ENCODE measurements at regions not wholly inside any gene's neighbourhood (a gene's known extent, or its start where the extent isn't known, plus 50 kb on each side); places are given as distances from the start of the nearest gene placed in this dataset.

DNA sequence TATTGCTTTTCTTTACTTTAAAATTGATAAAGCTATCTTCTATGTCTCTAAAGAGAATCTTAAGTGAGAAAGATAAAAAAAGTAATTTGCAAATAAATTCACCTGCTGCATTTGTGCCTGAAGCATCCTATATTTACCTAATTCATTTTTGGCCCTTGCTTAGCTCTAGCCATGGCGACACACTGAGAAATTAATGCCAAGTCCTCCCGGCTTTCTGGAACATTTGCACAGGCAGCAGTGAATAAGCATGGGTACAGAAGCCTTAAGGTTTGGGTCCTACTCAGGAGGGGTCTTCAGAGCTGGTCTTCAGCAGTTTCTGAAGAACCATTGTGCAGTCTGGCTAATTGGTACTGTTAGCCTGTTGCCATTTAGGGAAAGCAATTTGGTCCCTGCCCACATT lies 73.9 kb upstream of the ZEB2 start:
- Mint-ChIP-seq H3K36me3 (ENCODE audit: low read depth) (no peaks in the 10 kb centered on the region), H3K27ac (no peak overlapping the region), H3K27me3 (peaks cover 7% of the 10 kb centered on the region), H3K9me3 (no peaks in the 10 kb centered on the region), H3K4me1 (peaks cover 3% of the 10 kb centered on the region), H3K4me3 (no peak overlapping the region)
- DNase-seq = no peak
- intact Hi-C loops (cut with micrococcal nuclease) = no loop called here

DNA sequence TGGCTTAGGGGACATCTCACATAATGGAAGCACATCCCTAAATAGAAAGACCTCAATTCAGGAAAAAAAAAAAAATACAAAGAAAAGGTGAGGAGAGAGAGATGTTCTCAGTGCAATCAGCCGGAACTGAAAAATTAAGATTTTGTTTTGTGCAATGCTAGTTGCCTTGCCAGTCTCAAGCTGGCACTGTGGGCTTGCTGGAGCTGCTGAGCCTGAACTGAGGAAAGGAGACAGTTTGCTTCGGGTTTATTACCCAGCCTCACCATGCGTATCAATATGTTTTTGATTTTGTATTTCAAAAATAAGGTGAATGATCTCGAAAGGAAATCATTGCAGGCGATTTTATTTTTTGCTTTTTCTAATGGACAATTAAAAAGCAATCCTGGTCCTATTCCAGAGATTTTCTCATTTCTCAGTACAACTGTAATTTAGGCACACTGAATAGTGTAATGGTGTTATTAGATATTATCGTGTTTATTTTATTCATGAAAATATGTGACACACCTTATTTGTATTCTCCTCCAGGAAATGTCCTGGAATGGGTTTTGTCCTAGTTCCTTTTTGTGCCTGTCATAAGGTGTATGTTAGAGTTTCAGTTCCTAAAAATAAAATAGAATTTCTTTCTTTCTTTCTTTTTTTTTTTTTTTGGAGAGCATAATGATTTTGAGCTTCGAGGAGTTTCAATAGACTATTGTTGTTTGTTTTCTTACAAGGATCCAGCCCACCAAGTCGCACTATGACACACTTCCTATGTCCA lies 72.8 kb upstream of the ZEB2 start:
- DNase-seq = no peak
- no peaks in the 10 kb centered on the region for H3K36me3 Mint-ChIP-seq (ENCODE audit: low read depth)
- peaks cover 3% of the 10 kb centered on the region for H3K4me1 Mint-ChIP-seq
- intact Hi-C loops (cut with micrococcal nuclease) = no loop called here
- no peak overlapping the region for H3K4me3 Mint-ChIP-seq
- no peak overlapping the region for H3K27ac Mint-ChIP-seq
- no peaks in the 10 kb centered on the region for H3K9me3 Mint-ChIP-seq
- peaks cover 9% of the 10 kb centered on the region for H3K27me3 Mint-ChIP-seq

DNA sequence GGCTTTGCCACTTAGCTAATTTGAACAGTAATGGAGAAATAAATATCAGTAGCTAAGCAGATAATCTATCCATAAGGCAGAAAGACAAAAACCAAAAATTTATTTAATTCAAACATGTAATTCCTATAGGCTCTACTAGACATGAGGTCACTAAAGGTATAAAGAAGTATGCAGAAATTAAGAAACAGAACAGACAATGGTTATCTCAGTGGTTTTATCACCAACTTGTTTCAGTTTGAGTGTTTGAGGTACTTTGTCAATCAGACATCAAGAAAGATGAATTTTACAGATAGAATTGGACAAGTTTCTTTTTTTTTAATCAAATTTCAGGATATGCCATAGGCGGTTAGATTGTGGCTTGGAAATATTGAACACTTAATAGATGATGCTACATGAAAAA lies 67.4 kb upstream of the ZEB2 start:
- no peak overlapping the region for H3K4me3 Mint-ChIP-seq
- intact Hi-C loops (cut with micrococcal nuclease) = no loop called here
- H3K27me3 Mint-ChIP-seq = peaks cover 14% of the 10 kb centered on the region
- H3K36me3 Mint-ChIP-seq (ENCODE audit: low read depth) = no peaks in the 10 kb centered on the region
- H3K9me3 Mint-ChIP-seq = no peaks in the 10 kb centered on the region
- no peak overlapping the region for H3K27ac Mint-ChIP-seq
- H3K4me1 Mint-ChIP-seq = peaks cover 3% of the 10 kb centered on the region
- DNase-seq = no peak

DNA sequence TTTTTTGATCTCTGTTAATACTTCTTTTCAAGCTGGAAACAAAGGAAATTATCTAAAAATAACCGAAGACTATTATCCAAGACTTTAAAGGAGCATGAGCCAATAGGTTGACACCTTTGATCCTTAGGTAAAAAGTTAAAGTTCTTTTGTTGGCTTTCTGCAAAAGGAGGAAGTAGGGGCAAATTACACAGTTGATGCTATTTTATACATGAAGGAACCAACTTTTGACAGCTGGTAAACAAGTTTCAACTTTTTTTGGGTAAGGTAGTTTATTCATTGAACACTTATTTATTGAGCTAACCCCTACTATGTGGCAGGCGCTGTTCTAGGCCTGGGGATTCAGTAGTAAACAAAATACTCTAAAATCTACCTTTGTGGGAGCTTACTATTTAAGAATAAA lies 66.6 kb upstream of the ZEB2 start:
- Mint-ChIP-seq H3K27me3 (peaks cover 15% of the 10 kb centered on the region), H3K9me3 (no peaks in the 10 kb centered on the region), H3K4me1 (peaks cover 3% of the 10 kb centered on the region), H3K27ac (no peak overlapping the region), H3K4me3 (no peak overlapping the region), H3K36me3 (ENCODE audit: low read depth) (no peaks in the 10 kb centered on the region)
- intact Hi-C loops (cut with micrococcal nuclease) = no loop called here
- DNase-seq = no peak

DNA sequence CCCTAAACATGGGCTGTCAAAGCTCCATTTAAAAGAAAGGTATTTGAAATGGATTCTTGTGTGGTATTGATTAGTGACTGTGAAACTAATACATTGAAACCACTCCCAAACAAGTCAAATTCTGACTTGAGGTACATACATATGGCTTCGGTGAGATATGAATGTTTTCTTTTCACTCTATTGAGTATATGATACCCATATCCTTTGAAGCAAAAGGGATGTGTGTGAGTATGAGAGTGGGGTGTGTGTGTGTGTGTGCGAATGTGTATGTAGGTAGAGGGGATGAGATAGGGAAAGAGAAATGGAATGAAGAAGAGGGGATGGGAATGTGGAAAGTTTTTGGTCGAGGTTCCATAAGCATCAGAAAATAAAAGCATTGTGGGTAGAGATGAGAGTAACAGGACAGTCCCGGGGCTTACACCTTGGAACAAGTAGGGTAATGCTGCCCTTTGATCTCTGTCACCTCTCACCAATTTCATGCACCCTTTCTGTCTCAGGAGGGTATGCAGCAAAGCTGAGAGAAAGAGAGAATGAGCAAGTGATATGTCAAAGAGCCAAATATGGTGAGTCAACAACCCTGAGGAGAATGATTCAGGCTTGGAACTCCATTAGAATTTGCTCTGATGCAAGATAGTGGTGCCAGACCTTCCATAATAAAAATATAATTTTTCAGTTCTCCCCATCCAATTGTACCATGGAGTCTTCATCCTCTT lies 64.0 kb upstream of the ZEB2 start:
- Mint-ChIP-seq H3K36me3 (ENCODE audit: low read depth) (no peaks in the 10 kb centered on the region), H3K27ac (no peak overlapping the region), H3K4me3 (no peak overlapping the region), H3K27me3 (peaks cover 16% of the 10 kb centered on the region), H3K9me3 (no peaks in the 10 kb centered on the region), H3K4me1 (peaks cover 3% of the 10 kb centered on the region)
- intact Hi-C loops (cut with micrococcal nuclease) = no loop called here
- no peak for DNase-seq

DNA sequence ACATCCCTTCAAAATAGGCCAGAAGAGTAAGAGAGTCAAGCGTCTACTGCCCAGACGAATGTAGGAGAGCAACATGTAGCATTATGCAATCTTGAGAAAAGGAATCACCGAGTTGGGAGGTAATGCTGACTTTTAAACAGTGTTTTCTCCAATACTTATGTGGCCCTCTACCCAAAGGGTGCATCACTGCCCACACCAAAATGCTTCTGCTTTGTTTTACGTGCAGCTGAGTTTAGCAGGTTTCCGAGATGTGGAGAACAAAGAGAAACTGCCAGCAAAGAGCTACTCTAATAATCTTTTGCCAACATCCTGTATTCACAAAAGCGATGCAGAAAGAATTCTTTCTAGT lies 63.4 kb upstream of the ZEB2 start:
- no peak for DNase-seq
- H3K4me3 Mint-ChIP-seq = no peak overlapping the region
- intact Hi-C loops (cut with micrococcal nuclease) = no loop called here
- H3K27ac Mint-ChIP-seq = no peak overlapping the region
- no peaks in the 10 kb centered on the region for H3K36me3 Mint-ChIP-seq (ENCODE audit: low read depth)
- H3K9me3 Mint-ChIP-seq = no peaks in the 10 kb centered on the region
- H3K27me3 Mint-ChIP-seq = peaks cover 16% of the 10 kb centered on the region
- H3K4me1 Mint-ChIP-seq = peaks cover 3% of the 10 kb centered on the region

DNA sequence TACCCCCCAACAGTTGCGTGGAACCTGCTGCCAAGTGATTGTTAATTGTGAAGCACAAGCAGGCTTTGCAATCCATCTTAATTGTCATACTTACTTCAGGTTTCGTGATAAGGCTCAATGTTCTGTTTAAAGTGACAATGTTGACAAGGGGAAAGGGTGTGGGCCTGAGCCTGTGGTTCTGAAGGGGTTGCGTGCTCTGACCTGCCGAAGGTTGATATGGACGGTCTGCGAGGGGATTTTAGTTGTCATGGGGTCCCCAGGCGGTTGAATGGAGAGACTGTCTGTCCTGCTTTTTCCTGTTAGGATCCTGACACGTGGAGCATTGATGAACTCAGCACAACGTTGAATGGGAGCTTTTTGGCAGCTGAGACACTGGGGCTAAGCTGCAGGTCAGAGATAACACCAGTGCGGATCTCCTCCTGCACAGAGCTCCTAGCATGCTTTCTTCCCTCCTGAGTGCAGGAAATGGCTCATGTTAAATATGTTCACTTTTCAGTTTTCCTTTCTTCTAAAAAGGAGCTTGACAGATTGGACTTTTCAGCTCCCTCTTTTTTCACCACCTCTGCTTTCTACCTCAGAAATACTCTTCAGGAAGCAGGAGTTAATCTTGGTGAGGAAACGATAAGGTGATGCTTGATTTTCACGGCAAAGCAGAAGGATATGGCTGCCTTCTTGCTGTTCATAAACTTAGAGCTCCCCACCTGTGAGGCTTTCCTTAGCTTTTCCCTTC lies 62.9 kb upstream of the ZEB2 start:
- intact Hi-C loops (cut with micrococcal nuclease) = no loop called here
- Mint-ChIP-seq H3K36me3 (ENCODE audit: low read depth) (no peaks in the 10 kb centered on the region), H3K27me3 (peaks cover 16% of the 10 kb centered on the region), H3K27ac (no peak overlapping the region), H3K4me3 (no peak overlapping the region), H3K9me3 (no peaks in the 10 kb centered on the region), H3K4me1 (peaks cover 3% of the 10 kb centered on the region)
- DNase-seq = no peak

DNA sequence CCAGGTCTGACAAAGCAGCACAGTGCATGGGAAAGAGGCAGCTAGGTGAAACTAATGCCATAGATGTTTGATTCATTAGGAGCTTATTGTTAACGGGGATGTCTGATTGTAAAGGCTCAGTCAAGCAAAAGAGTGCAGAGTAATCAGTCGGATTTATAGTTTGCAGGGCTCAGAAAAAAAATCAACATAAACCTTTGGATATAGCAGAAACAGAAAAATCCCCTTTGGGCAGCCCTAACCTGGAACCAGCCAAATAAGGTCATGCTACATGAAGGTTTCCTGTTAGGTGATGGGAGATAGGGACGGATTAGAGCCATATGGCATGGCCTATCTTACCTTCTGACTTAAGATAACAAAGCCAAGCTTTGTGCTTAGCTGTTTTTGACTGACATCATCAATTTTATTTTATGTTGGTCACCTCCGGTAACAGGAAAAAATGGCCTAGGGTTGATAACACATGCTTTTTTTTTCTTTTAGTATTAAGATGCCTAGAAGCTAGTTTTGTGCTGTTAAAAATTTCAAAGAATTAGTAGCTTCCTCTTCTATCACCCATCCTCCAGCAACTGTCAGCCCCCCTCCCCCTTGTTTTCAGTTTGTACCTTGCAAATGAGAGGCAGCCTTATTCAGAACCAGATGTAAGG lies 60.7 kb upstream of the ZEB2 start:
- H3K4me1 Mint-ChIP-seq = peaks cover 3% of the 10 kb centered on the region
- no peaks in the 10 kb centered on the region for H3K36me3 Mint-ChIP-seq (ENCODE audit: low read depth)
- intact Hi-C loops (cut with micrococcal nuclease) = no loop called here
- peaks cover 16% of the 10 kb centered on the region for H3K27me3 Mint-ChIP-seq
- no peaks in the 10 kb centered on the region for H3K9me3 Mint-ChIP-seq
- no peak for DNase-seq
- no peak overlapping the region for H3K4me3 Mint-ChIP-seq
- H3K27ac Mint-ChIP-seq = no peak overlapping the region

DNA sequence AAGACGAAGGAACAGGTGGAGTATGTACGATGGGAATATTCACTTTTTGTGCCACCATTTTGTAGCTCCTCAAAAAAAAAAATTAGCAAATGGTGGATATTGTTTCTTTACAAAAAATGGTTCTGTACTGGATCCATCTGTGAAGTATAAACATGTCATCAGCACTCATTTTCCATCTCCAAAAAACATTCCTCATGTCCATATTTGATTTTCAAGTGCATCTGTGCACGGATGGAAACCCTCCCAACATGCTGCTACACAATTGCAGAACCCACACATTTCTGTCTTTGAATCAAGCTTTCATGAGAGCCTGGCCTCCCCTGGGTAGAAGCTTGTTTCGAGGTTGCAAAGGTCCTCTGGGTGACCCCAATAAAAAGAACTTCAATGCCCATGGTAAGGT lies 59.6 kb upstream of the ZEB2 start:
- Mint-ChIP-seq H3K27me3 (peaks cover 15% of the 10 kb centered on the region), H3K4me1 (peaks cover 3% of the 10 kb centered on the region), H3K9me3 (no peaks in the 10 kb centered on the region), H3K36me3 (ENCODE audit: low read depth) (no peaks in the 10 kb centered on the region), H3K27ac (no peak overlapping the region), H3K4me3 (no peak overlapping the region)
- intact Hi-C loops (cut with micrococcal nuclease) = no loop called here
- no peak for DNase-seq

DNA sequence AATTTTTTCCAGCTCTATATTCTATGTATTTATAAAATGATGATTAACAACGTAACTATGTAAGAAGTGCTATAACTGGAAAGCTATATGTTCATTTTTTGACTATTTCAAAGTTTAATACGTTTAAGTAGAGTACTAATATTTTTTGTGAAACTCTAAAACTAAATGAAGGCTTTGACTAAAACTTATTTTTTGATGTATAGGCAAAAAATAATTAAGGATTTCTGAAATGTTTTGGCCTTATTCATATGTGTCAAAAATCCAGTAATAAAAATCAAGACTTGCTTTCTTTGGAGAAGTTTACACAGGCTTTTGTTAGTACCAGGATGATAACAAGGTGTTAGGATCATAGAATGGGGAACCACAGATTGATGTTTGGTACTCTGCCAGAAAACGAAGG lies 58.2 kb upstream of the ZEB2 start:
- no peak for DNase-seq
- Mint-ChIP-seq H3K4me3 (no peak overlapping the region), H3K4me1 (no peaks in the 10 kb centered on the region), H3K36me3 (ENCODE audit: low read depth) (no peaks in the 10 kb centered on the region), H3K27me3 (peaks cover 9% of the 10 kb centered on the region), H3K9me3 (no peaks in the 10 kb centered on the region), H3K27ac (no peak overlapping the region)
- intact Hi-C loops (cut with micrococcal nuclease) = no loop called here

DNA sequence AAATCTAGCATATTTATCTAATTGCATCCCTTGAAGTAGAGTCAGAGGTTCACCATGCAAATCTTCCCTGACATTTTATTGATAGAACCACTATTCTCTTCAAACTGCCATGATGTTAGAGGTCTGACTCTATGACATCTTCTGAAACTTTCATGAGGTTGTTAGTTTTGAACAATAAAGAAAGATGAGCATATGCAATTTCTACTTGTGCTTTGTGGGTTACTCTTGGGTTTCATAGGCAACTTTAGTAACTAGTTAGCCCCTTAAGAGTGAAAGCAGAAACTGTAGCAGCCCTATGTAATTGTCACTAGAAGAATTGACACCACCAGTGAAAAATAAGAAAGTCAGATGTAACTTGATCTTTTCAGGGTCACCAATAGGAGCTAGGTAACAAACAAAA lies 53.1 kb upstream of the ZEB2 start:
- H3K27me3 Mint-ChIP-seq = peaks cover 7% of the 10 kb centered on the region
- H3K9me3 Mint-ChIP-seq = no peaks in the 10 kb centered on the region
- no peaks in the 10 kb centered on the region for H3K4me1 Mint-ChIP-seq
- no peak overlapping the region for H3K4me3 Mint-ChIP-seq
- DNase-seq = no peak
- intact Hi-C loops (cut with micrococcal nuclease) = no loop called here
- no peak overlapping the region for H3K27ac Mint-ChIP-seq
- H3K36me3 Mint-ChIP-seq (ENCODE audit: low read depth) = no peaks in the 10 kb centered on the region

DNA sequence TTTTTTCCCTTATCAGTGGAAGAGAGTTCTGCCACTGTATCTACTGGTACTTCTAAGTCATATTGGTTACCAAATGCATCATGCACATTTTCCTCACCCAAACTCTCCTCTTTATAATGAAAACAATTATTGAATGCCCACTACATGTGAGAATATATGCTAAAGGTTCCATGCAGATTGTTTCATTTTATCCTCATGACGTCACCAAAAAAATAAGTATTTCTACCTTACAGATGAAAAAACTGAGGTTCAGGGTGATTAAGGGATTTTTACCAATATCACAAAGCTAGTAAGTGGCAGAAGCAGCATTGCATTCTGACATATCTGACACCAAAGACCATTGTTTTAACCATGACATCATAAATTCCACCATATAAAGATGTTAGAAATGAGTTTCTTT lies 51.9 kb upstream of the ZEB2 start:
- Mint-ChIP-seq H3K9me3 (no peaks in the 10 kb centered on the region), H3K27ac (no peak overlapping the region), H3K27me3 (peaks cover 7% of the 10 kb centered on the region), H3K4me1 (no peaks in the 10 kb centered on the region), H3K4me3 (no peak overlapping the region), H3K36me3 (ENCODE audit: low read depth) (no peaks in the 10 kb centered on the region)
- intact Hi-C loops (cut with micrococcal nuclease) = no loop called here
- DNase-seq = no peak

DNA sequence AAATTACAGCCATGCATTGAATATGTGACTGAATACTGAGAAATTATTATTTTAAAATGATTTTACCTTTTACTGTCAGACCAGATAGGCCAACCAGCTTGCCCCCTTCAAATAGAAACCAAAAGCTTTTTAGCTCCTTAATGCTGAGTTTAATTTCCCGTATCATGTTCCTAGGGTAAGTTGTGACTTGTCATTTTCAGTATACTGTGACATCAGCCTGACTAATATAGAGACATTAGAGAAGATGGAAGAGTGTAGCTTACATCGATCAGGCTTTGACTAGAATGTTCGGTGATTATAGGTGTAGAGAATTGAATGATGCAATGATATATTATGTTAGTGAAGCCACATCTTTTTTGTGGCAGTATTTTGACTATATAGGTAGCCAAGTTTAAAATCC lies 50.6 kb upstream of the ZEB2 start:
- H3K27me3 Mint-ChIP-seq = peaks cover 5% of the 10 kb centered on the region
- no peaks in the 10 kb centered on the region for H3K4me1 Mint-ChIP-seq
- DNase-seq = no peak
- H3K27ac Mint-ChIP-seq = no peak overlapping the region
- H3K36me3 Mint-ChIP-seq (ENCODE audit: low read depth) = no peaks in the 10 kb centered on the region
- no peak overlapping the region for H3K4me3 Mint-ChIP-seq
- no peaks in the 10 kb centered on the region for H3K9me3 Mint-ChIP-seq
- intact Hi-C loops (cut with micrococcal nuclease) = no loop called here
